K562 (cell line): ENCODE measurements at regions not wholly inside any gene's neighbourhood (a gene's known extent, or its start where the extent isn't known, plus 50 kb on each side); places are given as distances from the start of the nearest gene placed in this dataset.

ENCODE experiments used
- ATAC-seq: fragments of 200-7000 bp; cut with Tn5 transposase; 3 replicates; pipeline ENCODE4 v1.9.1; 2020; ENCODE audit warnings: moderate library complexity
- BruUV-seq: library from RNA; stranded (reverse); fragments of 400-500 nt; replicated peaks from 2 replicates; lab custom pipeline; 2021; lab: Mats Ljungman, UMichigan
- CTCF ChIA-PET: fragments of 300-600 bp; formaldehyde crosslinking; extraction: SDS; loops from one replicate; lab custom pipeline; 2021; ENCODE audit warnings: low intra/inter-chr PET ratio; lab: Yijun Ruan, JAX
- POLR2A ChIA-PET: fragments of 300-600, 350-650 bp; sonication (Branson Sonifier 250); formaldehyde crosslinking; extraction: SDS; loops from one replicate; lab custom pipeline; 2021; ENCODE audit warnings: antibody characterized with exemption, inconsistent platforms; lab: Yijun Ruan, JAX
- DNase-seq, 4 experiments: peaks; one replicate each; pipeline versions ENCODE4 v3.0.0 to v3.0.0-alpha.2; 2011 to 2018; ENCODE audit warnings: low spot score in 3 of 4, mixed read lengths in 3 of 4; ENCODE audit errors: extremely low read depth in 1 of 4
- FAIRE-seq: peaks from 2 replicates; lab custom pipeline; 2011; peaks lifted over from hg19 to GRCh38; lab: Jason Lieb, UNC
- H2AFZ ChIP-seq: 2 replicates; pipeline ENCODE4 v1.6.0; 2011; ENCODE audit warnings: low read depth, low read length, control low read depth, inconsistent platforms
- H3K27ac ChIP-seq: fragments of 200-600 bp; 3 replicates; pipeline ENCODE4 v1.8.0; 2011; ENCODE audit warnings: low read depth, mild to moderate bottlenecking, control low read depth, inconsistent platforms, low read length, moderate library complexity, mixed read lengths; ENCODE audit errors: extremely low read depth
- H3K27me3 ChIP-seq, 2 experiments: fragments of 300-600 bp in 1 of 2; 2 replicates in 1 of 2; 3 replicates in 1 of 2; pipeline versions ENCODE4 v1.6.0 to v1.8.0; 2011; ENCODE audit warnings: inconsistent platforms in 2 of 2, low read length in 2 of 2, mild to moderate bottlenecking in 1 of 2, mixed read lengths in 1 of 2, moderate library complexity in 1 of 2; ENCODE audit not compliant: control insufficient read depth in 2 of 2, insufficient read depth in 2 of 2
- H3K36me3 ChIP-seq: fragments of 300-600 bp; 3 replicates; pipeline ENCODE4 v1.8.0; 2011; ENCODE audit warnings: mild to moderate bottlenecking, low read length, inconsistent platforms; ENCODE audit not compliant: control insufficient read depth, insufficient read depth
- H3K4me1 ChIP-seq, 2 experiments: fragments of 200-600 bp in 1 of 2; replicated peaks in 1 of 2; 2 replicates in 1 of 2; 3 replicates in 1 of 2; pipeline versions ENCODE4 v1.5.1 to v1.8.0; 2011; ENCODE audit warnings: inconsistent platforms in 2 of 2, low read length in 2 of 2, mild to moderate bottlenecking in 1 of 2, mixed read lengths in 1 of 2, moderate library complexity in 1 of 2; ENCODE audit not compliant: control insufficient read depth in 2 of 2, insufficient read depth in 2 of 2
- H3K4me2 ChIP-seq: 2 replicates; pipeline ENCODE4 v1.6.1; 2011; ENCODE audit warnings: low read length, control low read depth, inconsistent platforms, mixed read lengths; ENCODE audit not compliant: insufficient read depth
- H3K4me3 ChIP-seq: fragments of 200-600 bp; sonication (generic), shearing (Covaris generic); 2 replicates; pipeline ENCODE4 v1.5.1; 2016; ENCODE audit warnings: control low read depth, inconsistent platforms
- H3K79me2 ChIP-seq: fragments of 200-600 bp; 3 replicates; pipeline ENCODE4 v1.8.0; 2011; ENCODE audit warnings: low read length, inconsistent platforms; ENCODE audit not compliant: control insufficient read depth, insufficient read depth
- H3K9ac ChIP-seq, 2 experiments: 2 replicates each; pipeline versions ENCODE4 v1.6.0 to v1.6.1; 2011; ENCODE audit warnings: low read depth in 2 of 2, low read length in 2 of 2, control low read depth in 1 of 2, inconsistent platforms in 1 of 2, mild to moderate bottlenecking in 1 of 2, mixed read lengths in 1 of 2; ENCODE audit not compliant: insufficient read depth in 1 of 2
- H3K9me1 ChIP-seq: one replicate; pipeline ENCODE4 v1.6.0; 2011; ENCODE audit warnings: inconsistent platforms, mild to moderate bottlenecking, low read length, moderate library complexity; ENCODE audit not compliant: control insufficient read depth, insufficient read depth
- H3K9me3 ChIP-seq: replicated peaks from 2 replicates; pipeline ENCODE4 v1.5.1; 2011; ENCODE audit warnings: low read depth, low read length, inconsistent platforms; ENCODE audit not compliant: control insufficient read depth, insufficient read depth
- H4K20me1 ChIP-seq: replicated peaks from 2 replicates; pipeline ENCODE4 v1.6.1; 2011; ENCODE audit warnings: low read length, inconsistent platforms, mixed read lengths; ENCODE audit not compliant: control insufficient read depth, insufficient read depth
- ASH1L ChIP-seq: fragments of 450-650 bp; IDR thresholded peaks from 2 replicates; pipeline ENCODE4 v1.6.1; 2018; ENCODE audit warnings: borderline replicate concordance, mild to moderate bottlenecking, low read depth; ENCODE audit not compliant: partially characterized antibody
- ERF ChIP-seq: fragments of 450-650 bp; formaldehyde crosslinking; IDR thresholded peaks from 2 replicates; pipeline ENCODE4 v1.4.0; 2020; ENCODE audit warnings: mild to moderate bottlenecking, mixed read lengths
- ESRRB ChIP-seq: fragments of 250-450 bp; sonication (Bioruptor Pico); IDR thresholded peaks from 2 replicates; pipeline ENCODE4 v1.5.0; 2020; ENCODE audit warnings: mild to moderate bottlenecking, moderate library complexity, borderline replicate concordance
- FOSL1 ChIP-seq: fragments of 200-800 bp; sonication (Bioruptor generic); conservative IDR thresholded peaks from 2 replicates; pipeline ENCODE4 v1.6.1; 2016; ENCODE audit warnings: missing genetic modification characterization, missing compliant biosample characterization
- GTF2E2 ChIP-seq: fragments of 200-800 bp; sonication (Bioruptor generic); IDR thresholded peaks from 2 replicates; pipeline ENCODE4 v1.6.1; 2016; ENCODE audit warnings: missing genetic modification characterization, missing compliant biosample characterization
- HEY1 ChIP-seq: fragments of 250-450 bp; sonication (Bioruptor Pico); IDR thresholded peaks from 2 replicates; pipeline ENCODE4 v1.5.0; 2020; ENCODE audit warnings: mild to moderate bottlenecking, moderate library complexity, borderline replicate concordance
- KLF10 ChIP-seq: fragments of 250-450 bp; sonication (Bioruptor Pico); IDR thresholded peaks from 2 replicates; pipeline ENCODE4 v1.6.1; 2021; ENCODE audit warnings: matching md5 sums
- MEF2A ChIP-seq: IDR thresholded peaks from 2 replicates; pipeline ENCODE4 v1.6.1; 2011; ENCODE audit warnings: low read depth, mild to moderate bottlenecking, low read length, moderate library complexity; ENCODE audit not compliant: control insufficient read depth
- NR3C1 ChIP-seq: sonication (generic); formaldehyde crosslinking; IDR thresholded peaks from 2 replicates; pipeline ENCODE4 v1.8.1; 2022; ENCODE audit warnings: missing genetic modification reagents
- PTRF ChIP-seq: fragments of 450-650 bp; IDR thresholded peaks from 2 replicates; pipeline ENCODE4 v1.6.1; 2016; ENCODE audit warnings: mild to moderate bottlenecking, missing genetic modification characterization, missing compliant biosample characterization
- SIN3B ChIP-seq: fragments of 450-650 bp; IDR thresholded peaks from 2 replicates; pipeline ENCODE4 v1.6.1; 2017; ENCODE audit warnings: low read depth, mild to moderate bottlenecking, moderate library complexity
- ZFP1 ChIP-seq: fragments of 450-650 bp; formaldehyde crosslinking; IDR thresholded peaks from 2 replicates; pipeline ENCODE4 v1.4.0; 2020; ENCODE audit warnings: mild to moderate bottlenecking, mixed read lengths
- ZNF175 ChIP-seq: fragments of 200-800 bp; sonication (Bioruptor generic); IDR thresholded peaks from 2 replicates; pipeline ENCODE4 v1.6.1; 2016; ENCODE audit warnings: low read depth, mild to moderate bottlenecking, missing genetic modification characterization, missing compliant biosample characterization
- ZNF232 ChIP-seq: sonication (generic); formaldehyde crosslinking; IDR thresholded peaks from 2 replicates; pipeline ENCODE4 v1.8.0; 2022; ENCODE audit warnings: mild to moderate bottlenecking, missing genetic modification reagents
- ZNF444 ChIP-seq: fragments of 250-450 bp; sonication (Bioruptor Pico); IDR thresholded peaks from 2 replicates; pipeline ENCODE4 v1.4.0; 2020; ENCODE audit warnings: mild to moderate bottlenecking, moderate library complexity
- WGBS: fragments of 100-300 bp; shearing (Covaris generic); methylation state at CpG from one replicate; pipeline ENCODE4 v1.1.6; 2016; ENCODE audit warnings: low coverage, mixed read lengths; ENCODE audit not compliant: insufficient coverage; ENCODE audit errors: missing lambda C conversion rate; 5-methylcytosine and 5-hydroxymethylcytosine counted together
- in situ Hi-C: fragments of 300-500 bp; cut with MboI; formaldehyde crosslinking; loops from 4 replicates; pipeline ENCODE4 v1.15.0; 2018; ENCODE audit warnings: inconsistent platforms, mixed read lengths
- intact Hi-C: fragments of 100-400 bp; cut with micrococcal nuclease; formaldehyde crosslinking; loops from 2 replicates; pipeline ENCODE4 v1.14.2; 2022
- TF ChIP-seq, protein P1 (sequence below), 2 experiments: IDR thresholded peaks; 2 replicates each; pipeline ENCODE4 v1.6.1; 2012; ENCODE audit warnings: improper control_type of control experiment in 2 of 2, low read depth in 2 of 2, low read length in 2 of 2, borderline replicate concordance in 1 of 2

DNA sequence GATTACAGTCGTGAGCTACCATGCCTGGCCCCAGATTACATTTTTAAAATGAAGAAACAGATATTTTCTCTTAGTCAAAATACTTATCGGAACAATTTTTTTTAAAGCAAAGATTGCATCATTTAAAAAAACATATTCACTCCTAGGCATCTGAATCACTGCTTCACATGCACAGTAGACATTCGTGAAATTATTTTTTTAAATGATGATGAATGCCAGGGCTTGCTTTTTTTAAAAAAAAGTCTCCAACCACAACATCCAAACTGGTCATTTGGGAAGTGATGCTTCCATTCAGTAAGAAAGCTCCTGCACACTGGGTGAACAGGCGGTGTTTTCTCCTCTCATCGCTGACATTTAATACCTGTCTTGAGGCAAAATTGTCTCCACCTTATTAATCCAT is 223.0 kb upstream of the DMRT1 start:
- ChIA-PET CTCF (no interaction called here), POLR2A (no interaction called here)
- intact Hi-C loops = no loop called here
- Histone ChIP-seq H2AFZ (no peak overlapping the region), H3K9me3 (no peaks in the 10 kb centered on the region), H3K27me3 (peaks cover 0 to 4% of the 10 kb centered on the region in 2 experiments; a peak in 1 of 5 replicates), H3K4me1 (no peaks in the 10 kb centered on the region), H4K20me1 (no peaks in the 10 kb centered on the region), H3K79me2 (no peaks in the 10 kb centered on the region), H3K4me2 (no peak overlapping the region), H3K4me3 (no peak overlapping the region), H3K36me3 (no peaks in the 10 kb centered on the region), H3K9ac (no peak overlapping the region), H3K9me1 (no peaks in the 10 kb centered on the region), H3K27ac (no peak overlapping the region)
- BruUV-seq = no TSS peak
- ATAC-seq = no peak
- no peak for FAIRE-seq
- in situ Hi-C loops = loop anchor here (25.0 kb wide), 1 partner anchor 144 kb away; no protein-coding TSS in a partner anchor
- DNase-seq = no peak
- 20% methylated on average over 5 of the region's 5 CpGs for WGBS
- TF ChIP-seq NR3C1 (CRISPR knock-in tag) (no peak), PTRF (tag) (no peak), ERF (CRISPR knock-in tag) (no peak), ZNF232 (no peak), ESRRB (no peak), FOSL1 (tag) (no peak)

DNA sequence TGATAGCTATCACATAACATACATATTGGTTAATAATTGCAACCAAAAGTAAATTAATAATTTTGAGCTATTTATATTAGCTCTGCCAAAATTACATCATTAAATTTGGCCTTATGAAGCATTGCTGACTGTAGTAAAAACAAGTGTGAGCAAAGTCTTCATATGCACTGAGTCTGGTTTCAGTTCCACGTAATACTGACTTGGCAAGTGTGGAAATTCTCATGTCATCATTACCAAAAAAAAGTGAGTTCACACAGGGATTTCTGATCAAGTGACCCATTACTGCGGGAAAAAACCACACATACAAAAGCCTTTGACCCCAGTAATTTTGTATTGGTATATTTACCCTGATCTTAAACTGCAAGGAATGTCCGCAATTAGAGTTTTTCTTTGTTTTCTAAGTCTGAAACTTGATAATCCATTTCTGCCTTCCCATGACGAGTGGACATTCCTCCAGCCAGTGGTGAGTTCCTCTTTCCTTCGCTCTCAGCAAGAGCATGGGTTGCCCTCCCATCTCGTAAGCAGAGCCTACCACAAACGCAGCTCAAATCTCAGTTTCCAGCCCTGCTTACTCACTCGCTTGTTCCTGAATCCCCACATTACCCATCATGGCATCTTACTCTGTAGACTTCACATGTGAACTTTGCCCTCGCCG is 220.2 kb upstream of the DMRT1 start:
- under 1% methylated on average over 10 of the region's 10 CpGs for WGBS
- H3K27me3 ChIP-seq = peaks cover 0 to 4% of the 10 kb centered on the region in 2 experiments; a peak in 1 of 5 replicates
- H3K79me2 ChIP-seq = no peaks in the 10 kb centered on the region
- no peak overlapping the region for H3K4me3 ChIP-seq
- H3K9me1 ChIP-seq = no peaks in the 10 kb centered on the region
- H3K4me2 ChIP-seq = no peak overlapping the region
- intact Hi-C loops (no loop called here), in situ Hi-C loops (loop anchor here (25.0 kb wide), 1 partner anchor 141 kb away; no protein-coding TSS in a partner anchor)
- H4K20me1 ChIP-seq = no peaks in the 10 kb centered on the region
- ChIA-PET POLR2A (no interaction called here), CTCF (no interaction called here)
- H3K9ac ChIP-seq = no peak overlapping the region
- H2AFZ ChIP-seq = no peak overlapping the region
- BruUV-seq = no TSS peak
- FAIRE-seq (no peak), ATAC-seq (no peak), DNase-seq (no peak)
- no peaks in the 10 kb centered on the region for H3K4me1 ChIP-seq
- H3K9me3 ChIP-seq = no peaks in the 10 kb centered on the region
- H3K36me3 ChIP-seq = no peaks in the 10 kb centered on the region
- H3K27ac ChIP-seq = no peak overlapping the region
- TF ChIP-seq SIN3B (no peak), MEF2A (no peak), GTF2E2 (tag) (no peak), KLF10 (no peak), ZNF444 (CRISPR knock-in tag) (no peak), ZFP1 (CRISPR knock-in tag) (no peak), HEY1 (CRISPR knock-in tag) (no peak), ZNF175 (CRISPR knock-in tag) (no peak), ASH1L (no peak)
- TF ChIP-seq, protein P1, sequence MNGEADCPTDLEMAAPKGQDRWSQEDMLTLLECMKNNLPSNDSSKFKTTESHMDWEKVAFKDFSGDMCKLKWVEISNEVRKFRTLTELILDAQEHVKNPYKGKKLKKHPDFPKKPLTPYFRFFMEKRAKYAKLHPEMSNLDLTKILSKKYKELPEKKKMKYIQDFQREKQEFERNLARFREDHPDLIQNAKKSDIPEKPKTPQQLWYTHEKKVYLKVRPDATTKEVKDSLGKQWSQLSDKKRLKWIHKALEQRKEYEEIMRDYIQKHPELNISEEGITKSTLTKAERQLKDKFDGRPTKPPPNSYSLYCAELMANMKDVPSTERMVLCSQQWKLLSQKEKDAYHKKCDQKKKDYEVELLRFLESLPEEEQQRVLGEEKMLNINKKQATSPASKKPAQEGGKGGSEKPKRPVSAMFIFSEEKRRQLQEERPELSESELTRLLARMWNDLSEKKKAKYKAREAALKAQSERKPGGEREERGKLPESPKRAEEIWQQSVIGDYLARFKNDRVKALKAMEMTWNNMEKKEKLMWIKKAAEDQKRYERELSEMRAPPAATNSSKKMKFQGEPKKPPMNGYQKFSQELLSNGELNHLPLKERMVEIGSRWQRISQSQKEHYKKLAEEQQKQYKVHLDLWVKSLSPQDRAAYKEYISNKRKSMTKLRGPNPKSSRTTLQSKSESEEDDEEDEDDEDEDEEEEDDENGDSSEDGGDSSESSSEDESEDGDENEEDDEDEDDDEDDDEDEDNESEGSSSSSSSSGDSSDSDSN (IDR thresholded peaks at IDR 0.05; ENCODE audit: borderline replicate concordance in 1 of 2, low read depth in 2 of 2, low read length in 2 of 2) = no peak
